Eye (tissue), 1 donor: ENCODE measurements at regions not wholly inside any gene's neighbourhood (a gene's known extent, or its start where the extent isn't known, plus 50 kb on each side); places are given as distances from the start of the nearest gene placed in this dataset.

Source experiments
- DNase-seq: peaks from one replicate; pipeline ENCODE4 v3.0.0-alpha.2; 2015

GRCh38 chr2:19776941-19777514 is 124.8 kb downstream of the TTC32 start:
- no peak for DNase-seq

- no peak for DNase-seq
These were observed 125.9 kb downstream of the TTC32 start for GRCh38 chr2:19775838-19776237.

- DNase-seq = no peak
These were observed 126.5 kb downstream of the TTC32 start for GRCh38 chr2:19775315-19775714.

- DNase-seq = no peak
These were observed 127.0 kb downstream of the TTC32 start for GRCh38 chr2:19774805-19775176.

GRCh38 chr2:19772981-19773380 is 128.8 kb downstream of the TTC32 start:
- DNase-seq = no peak

GRCh38 chr2:19769513-19769912 is 132.3 kb downstream of the TTC32 start:
- no peak for DNase-seq

GRCh38 chr2:19767899-19768298 is 133.9 kb downstream of the TTC32 start:
- peak; percentile 15 for DNase-seq

GRCh38 chr2:19764998-19765397 is 136.8 kb downstream of the TTC32 start:
- no peak for DNase-seq

GRCh38 chr2:19763731-19764130 is 138.1 kb downstream of the TTC32 start:
- DNase-seq = no peak

GRCh38 chr2:19762959-19763605 is 138.7 kb downstream of the TTC32 start:
- no peak for DNase-seq

- DNase-seq = no peak
These were observed 139.6 kb downstream of the TTC32 start for GRCh38 chr2:19762142-19762541.

- DNase-seq = no peak
These were observed 141.9 kb downstream of the TTC32 start for GRCh38 chr2:19759880-19760279.

- no peak for DNase-seq
These were observed 143.1 kb downstream of the TTC32 start for GRCh38 chr2:19758658-19759057.

GRCh38 chr2:19757586-19757985 is 144.2 kb downstream of the TTC32 start:
- DNase-seq = no peak

- DNase-seq = peak; percentile 63
These were observed 146.9 kb downstream of the TTC32 start for GRCh38 chr2:19754907-19755306.

- no peak for DNase-seq
These were observed 148.0 kb downstream of the TTC32 start for GRCh38 chr2:19753818-19754217.

GRCh38 chr2:19753314-19753713 is 148.5 kb downstream of the TTC32 start:
- no peak for DNase-seq

- no peak for DNase-seq
These were observed 149.3 kb downstream of the TTC32 start for GRCh38 chr2:19752500-19752899.

- no peak for DNase-seq
These were observed 150.2 kb downstream of the TTC32 start for GRCh38 chr2:19751631-19752030.

- DNase-seq = no peak
These were observed 151.6 kb downstream of the TTC32 start for GRCh38 chr2:19750136-19750535.

- DNase-seq = no peak
These were observed 152.3 kb downstream of the TTC32 start for GRCh38 chr2:19749507-19749836.

- DNase-seq = no peak
These were observed 152.9 kb downstream of the TTC32 start for GRCh38 chr2:19748711-19749506.

GRCh38 chr2:19748073-19748375 is 153.8 kb downstream of the TTC32 start:
- no peak for DNase-seq

- DNase-seq = no peak
These were observed 154.3 kb downstream of the TTC32 start for GRCh38 chr2:19747310-19748072.
